Small intestine (tissue), 7 donors: ENCODE measurements at regions not wholly inside any gene's neighbourhood (a gene's known extent, or its start where the extent isn't known, plus 50 kb on each side); places are given as distances from the start of the nearest gene placed in this dataset.
"Not testable (repeated sequence)": the region's sequence is repeated elsewhere in the genome, so short reads cannot be mapped to it uniquely, and the experiment has no call there.

Experiments
- DNase-seq, 2 donors: peaks; one replicate each; pipeline versions ENCODE4 v3.0.0 to v3.0.0-alpha.2; 2013
- FAIRE-seq: peaks from 2 replicates; lab custom pipeline; 2012; peaks lifted over from hg19 to GRCh38; lab: Jason Lieb, UNC
- H3K27ac ChIP-seq, 3 donors: one replicate each; pipeline ENCODE4 v1.5.1; 2013; ENCODE audit warnings: low read length in 2 of 3, mild to moderate bottlenecking in 2 of 3, control low read depth in 1 of 3, inconsistent platforms in 1 of 3, low read depth in 1 of 3, moderate library complexity in 1 of 3
- H3K27me3 ChIP-seq, 3 donors: one replicate each; pipeline ENCODE4 v1.6.1; 2013; ENCODE audit warnings: low read length in 3 of 3, inconsistent platforms in 1 of 3; ENCODE audit not compliant: control insufficient read depth in 3 of 3, insufficient read depth in 3 of 3
- H3K36me3 ChIP-seq, 3 donors: one replicate each; pipeline ENCODE4 v1.6.1; 2013; ENCODE audit warnings: low read length in 3 of 3, inconsistent platforms in 1 of 3, low read depth in 1 of 3, mild to moderate bottlenecking in 1 of 3, moderate library complexity in 1 of 3; ENCODE audit not compliant: control insufficient read depth in 3 of 3, insufficient read depth in 2 of 3
- H3K4me1 ChIP-seq, 3 donors: one replicate each; pipeline ENCODE4 v1.6.1; 2013; ENCODE audit warnings: low read length in 2 of 3, inconsistent platforms in 1 of 3, low read depth in 1 of 3, mild to moderate bottlenecking in 1 of 3, moderate library complexity in 1 of 3; ENCODE audit not compliant: control insufficient read depth in 3 of 3, insufficient read depth in 2 of 3
- H3K4me3 ChIP-seq, 3 donors: one replicate each; pipeline ENCODE4 v1.5.1; 2013; ENCODE audit warnings: low read length in 3 of 3, control low read depth in 1 of 3, inconsistent platforms in 1 of 3, low read depth in 1 of 3, mild to moderate bottlenecking in 1 of 3, moderate library complexity in 1 of 3
- H3K9me3 ChIP-seq, 2 donors: one replicate each; pipeline ENCODE4 v1.6.1; 2013; ENCODE audit warnings: low read depth in 1 of 2, low read length in 1 of 2; ENCODE audit not compliant: control insufficient read depth in 2 of 2, insufficient read depth in 1 of 2
- WGBS, 3 donors: extraction: QIAGEN DNeasy Blood & Tissue Kit; methylation state at CpG; one replicate each; pipeline ENCODE4 v1.1.7; 2013; 5-methylcytosine and 5-hydroxymethylcytosine counted together
- donor health status: healthy with polysubstance abuse.
- donor health status: control.
- donor health status: control.
- donor health status: Bipolar disorder and iron deficiency.
- donor health status: healthy.

DNA sequence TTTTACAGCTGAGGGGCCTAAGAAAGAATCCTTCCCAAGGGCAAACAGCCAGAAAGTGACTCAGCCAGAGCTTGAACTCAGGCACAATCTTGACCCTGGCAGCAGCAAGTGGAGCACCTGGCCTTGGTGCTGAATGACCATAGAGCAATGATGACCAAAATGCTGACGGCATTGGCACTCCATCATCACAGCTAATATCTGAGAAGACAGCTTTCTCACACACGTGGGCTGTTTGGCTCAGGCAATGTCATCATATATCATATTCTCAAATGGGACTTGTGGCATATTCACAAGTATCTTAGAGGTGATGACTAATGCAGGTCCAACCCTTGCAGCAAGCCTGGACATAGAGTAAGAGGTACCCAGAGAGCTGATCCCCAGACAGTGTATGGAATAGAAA, 443.9 kb upstream of the MYT1L start:
- WGBS, 3 donors, result 64 to 69% (median 66%) methylated on average over 2 of the region's 2 CpGs

DNA sequence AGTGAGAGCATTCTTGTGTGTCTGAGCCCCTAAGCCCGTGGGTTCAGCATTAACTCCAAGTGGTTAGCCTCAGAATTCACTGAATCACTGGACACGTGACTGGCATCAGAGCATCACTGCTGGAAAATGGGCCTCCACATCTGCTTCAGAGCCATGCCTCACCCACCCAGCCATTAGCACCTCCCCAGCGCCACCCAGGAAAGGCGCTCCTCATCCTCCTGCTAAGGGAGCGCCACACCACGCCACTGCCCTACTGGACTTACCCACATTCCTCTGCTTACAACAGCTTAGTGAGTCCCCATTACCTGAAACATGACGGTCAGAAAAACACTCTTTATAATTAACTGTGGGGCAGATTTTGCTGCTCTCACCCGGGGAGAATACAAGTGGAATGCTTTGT, 442.6 kb upstream of the MYT1L start:
- Histone ChIP-seq H3K36me3 (no peaks in the 10 kb centered on the region), H3K27ac (no peak overlapping the region), H3K4me3 (no peak overlapping the region), H3K27me3 (no peaks in the 10 kb centered on the region), H3K9me3 (no peaks in the 10 kb centered on the region), H3K4me1 (no peaks in the 10 kb centered on the region)
- no peak for DNase-seq
- no peak for FAIRE-seq
- WGBS, 3 donors, result 77 to 88% (median 78%) methylated on average over 8 of the region's 8 CpGs

More for the DNA sequence above, 443.9 kb upstream of the MYT1L start:
- DNase-seq (no peak), FAIRE-seq (no peak)
- Histone ChIP-seq H3K27ac (no peak overlapping the region), H3K9me3 (peaks cover 0 to 4% of the 10 kb centered on the region in 2 donors), H3K4me1 (no peaks in the 10 kb centered on the region), H3K36me3 (no peaks in the 10 kb centered on the region), H3K27me3 (no peaks in the 10 kb centered on the region), H3K4me3 (no peak overlapping the region)

- WGBS, 3 donors, result 74 to 80% (median 79%) methylated on average over 11 of the region's 11 CpGs
- H3K27ac ChIP-seq, H3K9me3 ChIP-seq, H3K27me3 ChIP-seq, H3K4me3 ChIP-seq, DNase-seq, FAIRE-seq, H3K36me3 ChIP-seq, H3K4me1 ChIP-seq: not testable (repeated sequence)
Measured at GRCh38 chr2:2773080-2773479, 442.0 kb upstream of the MYT1L start.

DNA sequence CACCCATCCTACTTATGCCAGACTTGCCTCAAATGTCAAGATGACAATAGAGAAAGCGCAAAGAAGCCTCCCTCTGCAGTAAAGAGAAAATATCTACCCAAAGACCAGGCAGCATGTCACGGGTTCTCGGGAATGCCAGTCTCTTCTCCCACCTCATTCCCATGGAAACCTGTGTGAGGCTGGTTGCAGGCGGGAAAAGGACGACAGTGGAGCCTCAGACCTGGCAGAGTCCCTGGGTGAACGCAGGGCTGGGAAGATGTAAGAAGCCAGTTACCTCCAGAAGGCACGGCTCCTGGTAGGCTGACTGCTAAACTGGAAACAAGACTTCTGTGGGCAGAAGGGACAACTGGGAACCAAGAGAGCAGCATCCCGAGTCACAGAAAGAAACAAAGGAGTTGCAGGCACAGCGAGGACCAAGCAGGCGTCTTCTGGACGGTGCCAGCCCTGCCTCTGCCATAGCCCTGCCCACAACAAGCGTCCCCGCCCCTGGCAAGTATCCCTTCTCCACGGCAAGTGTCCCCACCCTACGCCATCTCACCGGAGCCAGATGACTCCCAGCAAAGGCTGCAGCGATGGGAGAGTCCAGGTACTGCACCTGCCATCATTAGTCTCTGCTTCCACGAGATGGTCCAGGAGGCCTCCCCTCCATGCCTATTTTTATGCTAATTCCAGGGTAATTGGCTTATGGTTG, 440.8 kb upstream of the MYT1L start:
- H3K36me3 ChIP-seq, result no peaks in the 10 kb centered on the region
- no peak overlapping the region for H3K4me3 ChIP-seq
- H3K4me1 ChIP-seq, result no peaks in the 10 kb centered on the region
- H3K9me3 ChIP-seq, result no peaks in the 10 kb centered on the region
- no peak overlapping the region for H3K27ac ChIP-seq
- DNase-seq, result no peak
- no peak for FAIRE-seq
- H3K27me3 ChIP-seq, result no peaks in the 10 kb centered on the region
- WGBS, 3 donors, result 78 to 84% (median 82%) methylated on average over 18 of the region's 18 CpGs

- DNase-seq, result no peak
- H3K36me3 ChIP-seq, result no peaks in the 10 kb centered on the region
- H3K4me1 ChIP-seq, result no peaks in the 10 kb centered on the region
- no peaks in the 10 kb centered on the region for H3K27me3 ChIP-seq
- 74 to 79% (median 77%) methylated on average over 28 of the region's 28 CpGs for WGBS, 3 donors
- no peaks in the 10 kb centered on the region for H3K9me3 ChIP-seq
- H3K4me3 ChIP-seq, result no peak overlapping the region
- no peak for FAIRE-seq
- no peak overlapping the region for H3K27ac ChIP-seq
Measured at GRCh38 chr2:2769481-2770431, 438.7 kb upstream of the MYT1L start.

GRCh38 chr2:2768476-2768875, 437.4 kb upstream of the MYT1L start:
- H3K27me3 ChIP-seq, result no peaks in the 10 kb centered on the region
- FAIRE-seq (no peak), DNase-seq (no peak)
- H3K4me3 ChIP-seq, result no peak overlapping the region
- H3K9me3 ChIP-seq, result no peaks in the 10 kb centered on the region
- H3K4me1 ChIP-seq, result no peaks in the 10 kb centered on the region
- 82 to 91% (median 89%) methylated on average over 5 of the region's 6 CpGs for WGBS, 3 donors
- no peaks in the 10 kb centered on the region for H3K36me3 ChIP-seq
- H3K27ac ChIP-seq, result no peak overlapping the region

DNA sequence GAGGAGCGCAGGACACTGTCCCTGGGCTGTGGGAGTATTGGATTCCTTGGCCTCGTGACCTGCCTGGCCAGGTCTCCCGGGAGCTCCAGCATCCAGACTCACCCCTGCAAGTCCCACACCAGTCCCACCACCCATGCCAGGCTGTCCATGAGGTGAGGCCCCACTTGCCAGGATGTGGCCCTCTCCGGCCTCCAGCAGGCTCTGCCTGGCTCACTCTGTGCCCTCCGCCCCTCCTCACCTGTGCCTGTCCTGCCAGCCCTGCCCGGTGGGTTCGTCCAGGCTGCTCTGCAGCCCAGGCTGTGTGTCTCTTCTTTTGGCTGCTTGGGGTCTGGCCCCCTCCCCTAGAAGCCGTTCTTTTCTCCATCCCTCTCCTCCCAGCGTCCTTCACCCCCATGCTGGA, 436.8 kb upstream of the MYT1L start:
- 67 to 76% (median 68%) methylated on average over 9 of the region's 9 CpGs for WGBS, 3 donors
- H3K27ac ChIP-seq, result no peak overlapping the region
- DNase-seq (no peak), FAIRE-seq (no peak)
- no peaks in the 10 kb centered on the region for H3K27me3 ChIP-seq
- H3K4me3 ChIP-seq, result no peak overlapping the region
- H3K4me1 ChIP-seq, result no peaks in the 10 kb centered on the region
- no peaks in the 10 kb centered on the region for H3K36me3 ChIP-seq
- H3K9me3 ChIP-seq, result no peaks in the 10 kb centered on the region

GRCh38 chr2:2765839-2766495, 434.9 kb upstream of the MYT1L start:
- FAIRE-seq, result no peak
- no peaks in the 10 kb centered on the region for H3K9me3 ChIP-seq
- H3K36me3 ChIP-seq, result no peaks in the 10 kb centered on the region
- no peak overlapping the region for H3K27ac ChIP-seq
- no peaks in the 10 kb centered on the region for H3K27me3 ChIP-seq
- H3K4me1 ChIP-seq, result no peaks in the 10 kb centered on the region
- 81 to 90% (median 88%) methylated on average over 22 of the region's 22 CpGs for WGBS, 3 donors
- H3K4me3 ChIP-seq, result no peak overlapping the region
- DNase-seq, result no peak
